ENCODE measurements at regions not wholly inside any gene's neighbourhood (a gene's known extent, or its start where the extent isn't known, plus 50 kb on each side); places are given as distances from the start of the nearest gene placed in this dataset.
"Not testable (repeated sequence)": the region's sequence is repeated elsewhere in the genome, so short reads cannot be mapped to it uniquely, and the experiment has no call there.

GRCh38 chr1:610538-610937, 75.9 kb downstream of the OR4F16 start:
- H3K27me3 ChIP-seq; H3K36me3 ChIP-seq; H3K27ac ChIP-seq; intact Hi-C loops (cut with DNase I; ENCODE audit: low total_unique reads); H3K4me3 ChIP-seq; H3K4me1 ChIP-seq; DNase-seq; H3K9me3 ChIP-seq: not testable (repeated sequence)
- WGBS, 5 donors, result 92 to 98% (median 97%) methylated on average over 6 to 7 of the region's 33 CpGs; no CpG with 5 or more reads in 2 of the 5 donors

- H3K9me3 ChIP-seq; H3K27ac ChIP-seq; H3K36me3 ChIP-seq; H3K27me3 ChIP-seq; H3K4me3 ChIP-seq; DNase-seq; H3K4me1 ChIP-seq; intact Hi-C loops (cut with DNase I; ENCODE audit: low total_unique reads): not testable (repeated sequence)
- 80 to 94% (median 84%) methylated on average over 5 to 8 of the region's 24 CpGs for WGBS, 5 donors
Measured at GRCh38 chr1:609161-609560, 77.3 kb downstream of the OR4F16 start.

DNA sequence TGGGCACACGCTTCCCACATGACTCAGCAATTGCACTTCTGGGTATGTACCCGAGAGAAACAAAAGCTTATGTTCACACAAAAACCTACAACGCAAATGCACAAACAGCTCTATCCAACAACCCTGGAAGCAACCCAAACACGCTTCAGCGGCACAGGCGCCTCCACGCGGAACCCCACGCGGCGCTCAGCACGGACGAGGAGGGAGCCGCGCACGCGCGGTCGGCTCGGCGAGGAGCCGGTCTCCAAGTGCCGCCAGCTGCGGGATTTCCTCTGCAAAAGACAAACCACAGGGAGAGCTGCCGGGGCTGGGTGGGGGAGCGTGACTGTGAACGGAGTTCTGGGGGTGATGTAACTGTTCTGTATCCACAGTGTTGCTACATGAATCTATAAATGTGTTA, 81.2 kb downstream of the OR4F16 start:
- H3K27me3 ChIP-seq; DNase-seq; H3K4me1 ChIP-seq; H3K9me3 ChIP-seq; H3K27ac ChIP-seq; intact Hi-C loops (cut with DNase I; ENCODE audit: low total_unique reads); H3K4me3 ChIP-seq; H3K36me3 ChIP-seq: not testable (repeated sequence)
- 37 to 72% (median 46%) methylated on average over 11 to 25 of the region's 27 CpGs for WGBS, 5 donors

DNA sequence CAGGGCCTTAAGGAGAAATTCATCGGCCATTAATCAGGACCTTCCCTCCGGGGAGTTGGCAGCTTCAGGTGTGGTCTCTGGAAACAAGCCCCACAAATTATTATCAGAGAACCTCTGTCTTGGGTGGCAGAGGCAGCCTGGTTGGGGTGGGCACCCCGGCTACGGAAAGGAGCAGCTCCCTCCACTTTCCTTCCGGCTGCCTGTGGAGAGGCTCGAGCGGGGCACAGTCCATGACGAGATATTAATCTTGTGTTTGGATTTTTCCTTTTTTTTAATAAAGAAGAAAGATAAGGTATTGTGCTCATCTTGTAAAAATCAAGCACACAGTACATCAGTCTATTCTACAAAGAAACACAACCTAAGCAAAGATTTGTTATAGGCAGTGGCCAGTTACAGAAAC, 98.2 kb downstream of the OR4F16 start:
- H3K27me3 ChIP-seq; H3K4me3 ChIP-seq; H3K36me3 ChIP-seq; DNase-seq; H3K9me3 ChIP-seq; H3K27ac ChIP-seq; intact Hi-C loops (cut with DNase I; ENCODE audit: low total_unique reads); H3K4me1 ChIP-seq: not testable (repeated sequence)
- 74 to 94% (median 84%) methylated on average over 5 to 6 of the region's 8 CpGs for WGBS, 5 donors

DNA sequence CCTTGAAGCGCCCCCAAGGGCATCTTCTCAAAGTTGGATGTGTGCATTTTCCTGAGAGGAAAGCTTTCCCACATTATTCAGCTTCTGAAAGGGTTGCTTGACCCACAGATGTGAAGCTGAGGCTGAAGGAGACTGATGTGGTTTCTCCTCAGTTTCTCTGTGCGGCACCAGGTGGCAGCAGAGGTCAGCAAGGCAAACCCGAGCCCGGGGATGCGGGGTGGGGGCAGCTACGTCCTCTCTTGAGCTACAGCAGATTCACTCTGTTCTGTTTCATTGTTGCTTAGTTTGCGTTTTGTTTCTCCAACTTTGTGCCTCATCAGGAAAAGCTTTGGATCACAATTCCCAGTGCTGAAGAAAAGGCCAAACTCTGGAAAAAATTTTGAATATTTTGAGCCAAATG, 100.5 kb downstream of the OR4F16 start:
- intact Hi-C loops (cut with DNase I; ENCODE audit: low total_unique reads); H3K4me1 ChIP-seq; H3K4me3 ChIP-seq; H3K9me3 ChIP-seq; H3K36me3 ChIP-seq; H3K27me3 ChIP-seq; H3K27ac ChIP-seq: not testable (repeated sequence)
- 3 to 4% (median 4%) methylated on average over 5 to 6 of the region's 7 CpGs; no CpG with 5 or more reads in 2 of the 5 donors for WGBS, 5 donors
- peak in 1 of 2 donors; percentile 54 for DNase-seq
- TF ChIP-seq, protein P1, sequence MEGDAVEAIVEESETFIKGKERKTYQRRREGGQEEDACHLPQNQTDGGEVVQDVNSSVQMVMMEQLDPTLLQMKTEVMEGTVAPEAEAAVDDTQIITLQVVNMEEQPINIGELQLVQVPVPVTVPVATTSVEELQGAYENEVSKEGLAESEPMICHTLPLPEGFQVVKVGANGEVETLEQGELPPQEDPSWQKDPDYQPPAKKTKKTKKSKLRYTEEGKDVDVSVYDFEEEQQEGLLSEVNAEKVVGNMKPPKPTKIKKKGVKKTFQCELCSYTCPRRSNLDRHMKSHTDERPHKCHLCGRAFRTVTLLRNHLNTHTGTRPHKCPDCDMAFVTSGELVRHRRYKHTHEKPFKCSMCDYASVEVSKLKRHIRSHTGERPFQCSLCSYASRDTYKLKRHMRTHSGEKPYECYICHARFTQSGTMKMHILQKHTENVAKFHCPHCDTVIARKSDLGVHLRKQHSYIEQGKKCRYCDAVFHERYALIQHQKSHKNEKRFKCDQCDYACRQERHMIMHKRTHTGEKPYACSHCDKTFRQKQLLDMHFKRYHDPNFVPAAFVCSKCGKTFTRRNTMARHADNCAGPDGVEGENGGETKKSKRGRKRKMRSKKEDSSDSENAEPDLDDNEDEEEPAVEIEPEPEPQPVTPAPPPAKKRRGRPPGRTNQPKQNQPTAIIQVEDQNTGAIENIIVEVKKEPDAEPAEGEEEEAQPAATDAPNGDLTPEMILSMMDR (IDR thresholded peaks at IDR 0.05), result peak in 2 of 7 experiments; percentile 16 to 17
